Hepatocyte (in vitro differentiated cells): ENCODE measurements at regions not wholly inside any gene's neighbourhood (a gene's known extent, or its start where the extent isn't known, plus 50 kb on each side); places are given as distances from the start of the nearest gene placed in this dataset.

ENCODE experiments used
- CTCF ChIP-seq: fragments of 200-600 bp; sonication (generic); IDR thresholded peaks from 2 replicates; pipeline ENCODE4 v1.5.1; 2016; ENCODE audit warnings: antibody characterized with exemption, mild to moderate bottlenecking; ENCODE audit not compliant: poor library complexity
- EZH2 ChIP-seq: fragments of 200-600 bp; sonication (generic); IDR thresholded peaks from 2 replicates; pipeline ENCODE4 v1.6.1; 2016; ENCODE audit warnings: antibody characterized with exemption, mild to moderate bottlenecking, borderline replicate concordance
- EZH2phosphoT487 ChIP-seq: fragments of 200-600 bp; sonication (generic); IDR thresholded peaks from one replicate; pipeline ENCODE4 v1.6.1; 2018; ENCODE audit warnings: antibody characterized with exemption, mild to moderate bottlenecking, low read depth, moderate library complexity; ENCODE audit not compliant: unreplicated experiment, severe bottlenecking

DNA sequence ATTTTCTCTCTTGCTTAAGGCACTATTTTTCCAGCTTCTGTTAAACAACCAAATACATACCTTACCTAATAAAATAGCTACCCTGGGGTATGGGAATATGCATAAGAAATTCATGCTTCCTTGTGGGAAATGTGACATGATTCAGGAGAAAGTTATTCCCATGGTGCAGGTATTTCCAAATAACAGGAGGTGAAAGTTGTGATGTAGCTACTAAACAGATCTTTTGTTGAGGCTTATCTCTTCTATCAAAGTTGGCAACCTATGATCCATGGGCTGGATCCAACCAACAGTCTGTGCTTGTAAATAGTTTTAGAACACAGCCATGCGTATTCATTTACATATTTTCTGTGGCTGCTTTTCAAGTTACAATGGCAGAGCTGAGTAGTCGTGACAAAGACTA is 177.8 kb upstream of the NBEA start:
- TF ChIP-seq CTCF (no peak), EZH2 (no peak), EZH2phosphoT487 (no peak)
